Endothelial cell (in vitro differentiated cells): ENCODE measurements at regions not wholly inside any gene's neighbourhood (a gene's known extent, or its start where the extent isn't known, plus 50 kb on each side); places are given as distances from the start of the nearest gene placed in this dataset.
"Not testable (repeated sequence)": the region's sequence is repeated elsewhere in the genome, so short reads cannot be mapped to it uniquely, and the experiment has no call there.

Experiments used
- DNase-seq: peaks from one replicate; pipeline ENCODE4 v3.0.0; 2021; ENCODE audit warnings: low spot score
- H3K27ac Mint-ChIP-seq: one replicate; pipeline ENCODE4 v1.8.0; 2021; ENCODE audit warnings: mixed read lengths, inconsistent platforms; ENCODE audit not compliant: unreplicated experiment
- H3K27me3 Mint-ChIP-seq: one replicate; pipeline ENCODE4 v1.8.0; 2021; ENCODE audit warnings: mild to moderate bottlenecking, moderate library complexity, mixed read lengths, inconsistent platforms; ENCODE audit not compliant: unreplicated experiment
- H3K36me3 Mint-ChIP-seq: one replicate; pipeline ENCODE4 v1.8.0; 2021; ENCODE audit warnings: mild to moderate bottlenecking, low read depth, mixed read lengths, inconsistent platforms; ENCODE audit not compliant: unreplicated experiment
- H3K4me1 Mint-ChIP-seq: one replicate; pipeline ENCODE4 v1.8.0; 2021; ENCODE audit warnings: mild to moderate bottlenecking, mixed read lengths, inconsistent platforms; ENCODE audit not compliant: unreplicated experiment
- H3K4me3 Mint-ChIP-seq: one replicate; pipeline ENCODE4 v1.8.0; 2021; ENCODE audit warnings: mild to moderate bottlenecking, mixed read lengths, inconsistent platforms; ENCODE audit not compliant: unreplicated experiment
- H3K9me3 Mint-ChIP-seq: one replicate; pipeline ENCODE4 v1.8.0; 2021; ENCODE audit warnings: mixed read lengths, inconsistent platforms; ENCODE audit not compliant: unreplicated experiment
- CTCF ChIP-seq: fragments of 200-600 bp; sonication (generic); IDR thresholded peaks from one replicate; pipeline ENCODE4 v1.5.0; 2021; ENCODE audit warnings: antibody characterized with exemption; ENCODE audit not compliant: unreplicated experiment

- Mint-ChIP-seq H3K4me1 (no peaks in the 10 kb centered on the region), H3K27ac (no peak overlapping the region), H3K9me3 (peaks cover 28% of the 10 kb centered on the region), H3K27me3 (peaks cover 2% of the 10 kb centered on the region), H3K4me3 (no peak overlapping the region), H3K36me3 (no peaks in the 10 kb centered on the region)
- TF ChIP-seq CTCF, result no peak
- DNase-seq, result no peak
These were observed 991.9 kb downstream of the TMEM121 start for GRCh38 chr14:106518054-106518943.

GRCh38 chr14:106522118-106522517 is 995.7 kb downstream of the TMEM121 start:
- H3K4me3 Mint-ChIP-seq, H3K4me1 Mint-ChIP-seq, H3K27ac Mint-ChIP-seq, H3K27me3 Mint-ChIP-seq, DNase-seq, H3K36me3 Mint-ChIP-seq: not testable (repeated sequence)
- peaks cover 26% of the 10 kb centered on the region for H3K9me3 Mint-ChIP-seq

GRCh38 chr14:106522990-106523389 is 996.6 kb downstream of the TMEM121 start:
- Mint-ChIP-seq H3K36me3 (no peaks in the 10 kb centered on the region), H3K9me3 (peaks cover 21% of the 10 kb centered on the region), H3K27me3 (no peaks in the 10 kb centered on the region), H3K4me3 (no peak overlapping the region), H3K27ac (no peak overlapping the region), H3K4me1 (no peaks in the 10 kb centered on the region)
- no peak for TF ChIP-seq CTCF
- DNase-seq, result no peak

- peaks cover 34% of the 10 kb centered on the region for H3K9me3 Mint-ChIP-seq
- H3K27ac Mint-ChIP-seq, result no peak overlapping the region
- no peak for TF ChIP-seq CTCF
- peaks cover 13% of the 10 kb centered on the region for H3K36me3 Mint-ChIP-seq
- H3K27me3 Mint-ChIP-seq, result peaks cover 7% of the 10 kb centered on the region
- no peak overlapping the region for H3K4me3 Mint-ChIP-seq
- no peak for DNase-seq
- no peaks in the 10 kb centered on the region for H3K4me1 Mint-ChIP-seq
These were observed 1002.3 kb downstream of the TMEM121 start for GRCh38 chr14:106528717-106529116.

GRCh38 chr14:106530031-106530422 is 1003.6 kb downstream of the TMEM121 start:
- peaks cover 7% of the 10 kb centered on the region for H3K27me3 Mint-ChIP-seq
- H3K36me3 Mint-ChIP-seq, result peaks cover 13% of the 10 kb centered on the region
- TF ChIP-seq CTCF, result no peak
- H3K9me3 Mint-ChIP-seq, result peaks cover 25% of the 10 kb centered on the region
- no peak for DNase-seq
- H3K4me1 Mint-ChIP-seq, result no peaks in the 10 kb centered on the region
- no peak overlapping the region for H3K27ac Mint-ChIP-seq
- H3K4me3 Mint-ChIP-seq, result no peak overlapping the region
